Astrocyte (in vitro differentiated cells and primary cell): ENCODE measurements at regions not wholly inside any gene's neighbourhood (a gene's known extent, or its start where the extent isn't known, plus 50 kb on each side); places are given as distances from the start of the nearest gene placed in this dataset.

ENCODE experiments used
- DNase-seq: peaks from one replicate; pipeline ENCODE4 v3.0.0-alpha.2; 2010; ENCODE audit warnings: low read depth
- FAIRE-seq: peaks from 2 replicates; lab custom pipeline; 2011; peaks lifted over from hg19 to GRCh38; lab: Jason Lieb, UNC
- H2AFZ ChIP-seq: 2 replicates; pipeline ENCODE4 v1.6.0; 2012; ENCODE audit warnings: low read depth, low read length, inconsistent platforms
- H3K27ac ChIP-seq: 2 replicates; pipeline ENCODE4 v1.5.1; 2011; ENCODE audit warnings: low read depth, low read length, inconsistent platforms
- H3K27me3 ChIP-seq: 2 replicates; pipeline ENCODE4 v1.6.0; 2011; ENCODE audit warnings: low read length, inconsistent platforms; ENCODE audit not compliant: insufficient read depth
- H3K36me3 ChIP-seq: 2 replicates; pipeline ENCODE4 v1.5.1; 2011; ENCODE audit warnings: low read length, inconsistent platforms; ENCODE audit not compliant: insufficient read depth
- H3K4me1 ChIP-seq: 2 replicates; pipeline ENCODE4 v1.5.1; 2011; ENCODE audit warnings: low read length, inconsistent platforms; ENCODE audit not compliant: insufficient read depth
- H3K4me2 ChIP-seq: 2 replicates; pipeline ENCODE4 v1.6.0; 2012; ENCODE audit warnings: low read length, inconsistent platforms
- H3K4me3 ChIP-seq: 2 replicates; pipeline ENCODE4 v1.5.1; 2011; ENCODE audit warnings: low read depth, mild to moderate bottlenecking, low read length, inconsistent platforms; ENCODE audit not compliant: insufficient read depth
- H3K79me2 ChIP-seq: 2 replicates; pipeline ENCODE4 v1.6.0; 2012; ENCODE audit warnings: mild to moderate bottlenecking, low read length, inconsistent platforms; ENCODE audit not compliant: insufficient read depth
- H3K9ac ChIP-seq: 2 replicates; pipeline ENCODE4 v1.6.0; 2012; ENCODE audit warnings: mild to moderate bottlenecking, low read length, inconsistent platforms
- H3K9me3 ChIP-seq: 2 replicates; pipeline ENCODE4 v1.5.1; 2012; ENCODE audit warnings: low read depth, mild to moderate bottlenecking, low read length, inconsistent platforms; ENCODE audit not compliant: insufficient read depth
- H4K20me1 ChIP-seq: 2 replicates; pipeline ENCODE4 v1.6.0; 2012; ENCODE audit warnings: low read length, inconsistent platforms; ENCODE audit not compliant: insufficient read depth
- H3K27ac Mint-ChIP-seq: one replicate; pipeline ENCODE4 v1.8.0; 2021; ENCODE audit warnings: mild to moderate bottlenecking, mixed read lengths; ENCODE audit not compliant: unreplicated experiment
- H3K27me3 Mint-ChIP-seq: one replicate; pipeline ENCODE4 v1.8.0; 2021; ENCODE audit warnings: low read depth, mixed read lengths; ENCODE audit not compliant: unreplicated experiment
- H3K36me3 Mint-ChIP-seq: one replicate; pipeline ENCODE4 v1.8.0; 2021; ENCODE audit warnings: low read depth, mixed read lengths; ENCODE audit not compliant: unreplicated experiment
- H3K4me1 Mint-ChIP-seq: one replicate; pipeline ENCODE4 v1.8.0; 2021; ENCODE audit warnings: low read depth, mixed read lengths; ENCODE audit not compliant: unreplicated experiment
- H3K4me3 Mint-ChIP-seq: one replicate; pipeline ENCODE4 v1.8.0; 2021; ENCODE audit warnings: mild to moderate bottlenecking, moderate library complexity, mixed read lengths; ENCODE audit not compliant: unreplicated experiment
- H3K9me3 Mint-ChIP-seq: one replicate; pipeline ENCODE4 v1.8.0; 2021; ENCODE audit warnings: mild to moderate bottlenecking, mixed read lengths; ENCODE audit not compliant: unreplicated experiment
- CTCF ChIP-seq: IDR thresholded peaks from 2 replicates; pipeline ENCODE4 v1.5.1; 2011; ENCODE audit warnings: low read depth, mild to moderate bottlenecking, inconsistent platforms, low read length, moderate library complexity; ENCODE audit not compliant: insufficient read depth
- EZH2 ChIP-seq: IDR thresholded peaks from 2 replicates; pipeline ENCODE4 v1.6.1; 2012; ENCODE audit warnings: mild to moderate bottlenecking, low read length, inconsistent platforms; ENCODE audit not compliant: insufficient read depth

DNA sequence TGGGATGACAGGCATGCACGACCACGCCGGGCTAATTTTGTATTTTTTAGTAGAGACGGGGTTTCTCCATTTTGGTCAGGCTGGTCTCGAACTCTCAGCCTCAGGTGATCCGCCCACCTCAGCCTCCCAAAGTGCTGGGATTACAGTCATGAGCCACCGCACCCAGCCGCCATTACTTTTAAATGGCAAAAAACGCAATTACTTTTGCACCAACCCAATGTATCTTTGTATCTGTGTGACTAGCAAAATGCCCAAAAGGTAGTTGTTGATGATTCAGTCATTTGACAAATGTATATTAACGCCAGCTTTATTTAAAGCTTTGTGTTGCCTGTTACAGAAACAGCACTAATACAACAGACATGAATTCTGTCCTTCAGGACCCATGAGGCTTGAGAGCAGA, 216.9 kb upstream of the FMN2 start:
- Mint-ChIP-seq H3K9me3 (no peaks in the 10 kb centered on the region), H3K36me3 (no peaks in the 10 kb centered on the region), H3K27me3 (no peaks in the 10 kb centered on the region), H3K4me3 (no peak overlapping the region), H3K4me1 (no peaks in the 10 kb centered on the region), H3K27ac (no peak overlapping the region)
- H3K27ac ChIP-seq, result no peak overlapping the region
- FAIRE-seq (no peak), DNase-seq (no peak)
- H3K9ac ChIP-seq, result no peak overlapping the region
- no peak overlapping the region for H3K4me2 ChIP-seq
- TF ChIP-seq CTCF (no peak), EZH2 (no peak)
- H3K9me3 ChIP-seq, result no peaks in the 10 kb centered on the region
- no peaks in the 10 kb centered on the region for H3K79me2 ChIP-seq
- no peaks in the 10 kb centered on the region for H3K27me3 ChIP-seq
- no peak overlapping the region for H2AFZ ChIP-seq
- no peaks in the 10 kb centered on the region for H3K36me3 ChIP-seq
- H3K4me3 ChIP-seq, result no peak overlapping the region
- H4K20me1 ChIP-seq, result no peaks in the 10 kb centered on the region
- H3K4me1 ChIP-seq, result no peaks in the 10 kb centered on the region

DNA sequence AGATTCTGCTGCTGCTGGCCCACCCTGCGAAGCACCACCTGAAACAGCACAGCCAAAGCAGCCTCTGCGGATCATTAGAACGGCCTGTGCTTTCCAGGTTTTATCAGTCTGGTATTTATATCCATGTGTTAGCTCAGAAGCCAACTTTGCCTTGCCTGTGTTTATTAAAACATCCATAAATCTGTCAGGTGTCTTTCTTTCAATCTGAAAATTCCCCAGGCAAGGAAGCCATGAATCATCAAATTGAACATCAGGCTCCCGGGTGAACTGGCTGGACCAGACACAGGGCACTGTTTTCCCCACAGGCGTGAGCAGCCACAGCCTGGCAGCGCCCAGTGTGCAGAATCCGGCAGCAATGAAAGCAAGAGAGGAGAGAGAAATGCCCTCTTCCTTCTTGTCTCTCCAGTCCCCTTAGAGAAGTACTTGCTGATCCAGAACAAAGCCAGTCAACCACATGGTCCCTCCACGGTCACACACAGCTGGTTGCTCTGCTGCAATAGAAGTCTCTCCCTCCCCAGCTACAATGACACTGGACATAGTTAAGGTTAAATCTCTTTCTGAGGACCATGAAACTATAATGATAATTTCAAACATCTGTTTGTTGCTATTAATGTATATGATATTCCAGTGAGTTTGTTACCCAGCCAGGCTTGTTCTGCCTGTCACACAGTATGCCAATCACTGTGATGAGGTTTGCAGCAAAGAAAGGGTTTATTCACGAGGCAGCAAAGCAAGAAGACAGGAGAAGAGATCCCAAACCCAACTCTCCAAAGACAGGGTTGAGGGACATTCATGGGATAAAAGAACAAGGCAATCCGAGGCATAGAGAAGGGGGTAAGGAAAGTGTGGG, 212.1 kb upstream of the FMN2 start:
- Histone ChIP-seq H3K9me3 (no peaks in the 10 kb centered on the region), H3K79me2 (no peaks in the 10 kb centered on the region), H3K27me3 (no peaks in the 10 kb centered on the region), H2AFZ (no peak overlapping the region), H3K4me2 (no peak overlapping the region), H3K36me3 (no peaks in the 10 kb centered on the region), H3K4me3 (no peak overlapping the region), H3K27ac (no peak overlapping the region), H4K20me1 (no peaks in the 10 kb centered on the region), H3K4me1 (no peaks in the 10 kb centered on the region), H3K9ac (no peak overlapping the region)
- H3K9me3 Mint-ChIP-seq, result no peaks in the 10 kb centered on the region
- DNase-seq (no peak), FAIRE-seq (no peak)
- TF ChIP-seq EZH2, result no peak
- no peak for TF ChIP-seq CTCF
- H3K27ac Mint-ChIP-seq, result no peak overlapping the region
- no peaks in the 10 kb centered on the region for H3K4me1 Mint-ChIP-seq
- no peak overlapping the region for H3K4me3 Mint-ChIP-seq
- H3K36me3 Mint-ChIP-seq, result no peaks in the 10 kb centered on the region
- no peaks in the 10 kb centered on the region for H3K27me3 Mint-ChIP-seq

DNA sequence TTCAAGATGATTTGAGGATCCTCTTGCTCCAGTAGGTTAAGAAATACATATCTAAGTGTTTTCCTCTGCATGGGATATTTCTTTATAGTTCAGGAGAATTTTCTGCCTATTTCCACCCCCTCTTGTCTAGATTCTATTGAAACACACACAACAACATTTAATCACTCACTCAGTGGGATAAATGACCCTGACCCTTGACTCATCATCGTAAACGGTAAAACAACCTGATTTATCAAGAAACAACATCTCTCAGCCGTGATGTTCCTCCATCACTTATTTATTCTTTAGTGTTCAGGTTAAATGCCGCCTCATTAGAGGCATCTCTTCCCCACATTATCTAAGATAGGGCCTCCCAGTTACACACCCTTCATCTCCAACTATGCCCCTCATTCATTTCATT, 208.7 kb upstream of the FMN2 start:
- no peaks in the 10 kb centered on the region for H3K9me3 Mint-ChIP-seq
- DNase-seq, result no peak
- H3K4me1 ChIP-seq, result no peaks in the 10 kb centered on the region
- no peaks in the 10 kb centered on the region for H3K36me3 ChIP-seq
- no peak overlapping the region for H3K4me3 ChIP-seq
- no peak overlapping the region for H3K4me3 Mint-ChIP-seq
- FAIRE-seq, result no peak
- no peak overlapping the region for H2AFZ ChIP-seq
- no peaks in the 10 kb centered on the region for H3K27me3 ChIP-seq
- H3K9ac ChIP-seq, result no peak overlapping the region
- no peaks in the 10 kb centered on the region for H3K4me1 Mint-ChIP-seq
- H3K9me3 ChIP-seq, result no peaks in the 10 kb centered on the region
- H3K79me2 ChIP-seq, result no peaks in the 10 kb centered on the region
- TF ChIP-seq EZH2 (no peak), CTCF (no peak)
- no peak overlapping the region for H3K4me2 ChIP-seq
- H4K20me1 ChIP-seq, result no peaks in the 10 kb centered on the region
- H3K27ac Mint-ChIP-seq, result no peak overlapping the region
- no peak overlapping the region for H3K27ac ChIP-seq
- no peaks in the 10 kb centered on the region for H3K36me3 Mint-ChIP-seq
- no peaks in the 10 kb centered on the region for H3K27me3 Mint-ChIP-seq
